ENCODE measurements at regions not wholly inside any gene's neighbourhood (a gene's known extent, or its start where the extent isn't known, plus 50 kb on each side); places are given as distances from the start of the nearest gene placed in this dataset.

DNA sequence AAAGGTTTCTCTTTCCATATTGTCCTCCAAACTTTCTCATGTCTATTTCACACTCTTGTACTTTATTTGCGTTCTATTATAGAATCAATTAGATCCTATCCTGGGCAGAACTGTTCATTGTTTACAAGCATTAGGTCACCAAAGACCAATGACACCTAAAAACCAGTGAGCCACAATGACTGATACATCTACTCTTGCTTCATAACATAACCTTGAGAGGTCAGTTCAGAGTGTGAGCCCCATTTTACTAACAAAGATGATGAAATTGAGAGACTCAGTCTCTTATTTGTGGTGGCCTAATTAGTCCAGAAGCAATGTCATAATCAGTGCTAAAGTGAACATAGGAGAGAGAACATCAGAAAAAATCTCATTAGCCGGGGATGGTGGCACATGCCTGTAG, 248.9 kb upstream of the RBBP8 start:
- no peak for DNase-seq (ENCODE audit: low spot score)

DNA sequence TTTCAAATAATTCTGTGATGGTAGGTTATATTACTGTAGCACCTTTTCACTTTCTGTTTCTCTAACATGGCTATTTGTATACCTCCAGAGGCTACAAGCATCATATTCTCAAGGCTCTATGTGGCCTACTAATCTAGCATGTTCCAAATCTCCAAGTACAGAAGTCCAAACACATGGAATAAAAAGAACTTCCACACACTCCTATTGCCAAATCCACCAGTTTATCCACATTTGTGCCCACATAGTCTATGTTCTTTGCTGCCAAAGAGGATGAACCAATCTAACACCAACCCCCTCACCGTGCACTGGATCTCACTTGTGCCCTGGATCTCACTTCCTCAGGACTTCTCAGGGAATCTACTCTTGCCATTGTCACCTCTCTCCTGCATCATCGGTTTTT, 247.3 kb upstream of the RBBP8 start:
- TF ChIP-seq, protein P1, sequence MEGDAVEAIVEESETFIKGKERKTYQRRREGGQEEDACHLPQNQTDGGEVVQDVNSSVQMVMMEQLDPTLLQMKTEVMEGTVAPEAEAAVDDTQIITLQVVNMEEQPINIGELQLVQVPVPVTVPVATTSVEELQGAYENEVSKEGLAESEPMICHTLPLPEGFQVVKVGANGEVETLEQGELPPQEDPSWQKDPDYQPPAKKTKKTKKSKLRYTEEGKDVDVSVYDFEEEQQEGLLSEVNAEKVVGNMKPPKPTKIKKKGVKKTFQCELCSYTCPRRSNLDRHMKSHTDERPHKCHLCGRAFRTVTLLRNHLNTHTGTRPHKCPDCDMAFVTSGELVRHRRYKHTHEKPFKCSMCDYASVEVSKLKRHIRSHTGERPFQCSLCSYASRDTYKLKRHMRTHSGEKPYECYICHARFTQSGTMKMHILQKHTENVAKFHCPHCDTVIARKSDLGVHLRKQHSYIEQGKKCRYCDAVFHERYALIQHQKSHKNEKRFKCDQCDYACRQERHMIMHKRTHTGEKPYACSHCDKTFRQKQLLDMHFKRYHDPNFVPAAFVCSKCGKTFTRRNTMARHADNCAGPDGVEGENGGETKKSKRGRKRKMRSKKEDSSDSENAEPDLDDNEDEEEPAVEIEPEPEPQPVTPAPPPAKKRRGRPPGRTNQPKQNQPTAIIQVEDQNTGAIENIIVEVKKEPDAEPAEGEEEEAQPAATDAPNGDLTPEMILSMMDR (IDR thresholded peaks at IDR 0.05), result no peak
- DNase-seq (ENCODE audit: low spot score), result no peak
- no peak overlapping the region for H3K4me3 ChIP-seq
- H3K27me3 ChIP-seq, result no peaks in the 10 kb centered on the region
- peaks cover 0 to 12% of the 10 kb centered on the region in 2 donors for H3K4me1 ChIP-seq
- no peaks in the 10 kb centered on the region for H3K36me3 ChIP-seq
- no peak overlapping the region for H3K27ac ChIP-seq
- no peaks in the 10 kb centered on the region for H3K9me3 ChIP-seq

More for the DNA sequence above, 248.9 kb upstream of the RBBP8 start:
- H3K9me3 ChIP-seq, result no peaks in the 10 kb centered on the region
- no peak overlapping the region for H3K4me3 ChIP-seq
- no peak overlapping the region for H3K27ac ChIP-seq
- no peaks in the 10 kb centered on the region for H3K36me3 ChIP-seq
- no peaks in the 10 kb centered on the region for H3K27me3 ChIP-seq
- H3K4me1 ChIP-seq, result peaks cover 0 to 12% of the 10 kb centered on the region in 2 donors
- TF ChIP-seq, protein P1 (IDR thresholded peaks at IDR 0.05), result no peak

DNA sequence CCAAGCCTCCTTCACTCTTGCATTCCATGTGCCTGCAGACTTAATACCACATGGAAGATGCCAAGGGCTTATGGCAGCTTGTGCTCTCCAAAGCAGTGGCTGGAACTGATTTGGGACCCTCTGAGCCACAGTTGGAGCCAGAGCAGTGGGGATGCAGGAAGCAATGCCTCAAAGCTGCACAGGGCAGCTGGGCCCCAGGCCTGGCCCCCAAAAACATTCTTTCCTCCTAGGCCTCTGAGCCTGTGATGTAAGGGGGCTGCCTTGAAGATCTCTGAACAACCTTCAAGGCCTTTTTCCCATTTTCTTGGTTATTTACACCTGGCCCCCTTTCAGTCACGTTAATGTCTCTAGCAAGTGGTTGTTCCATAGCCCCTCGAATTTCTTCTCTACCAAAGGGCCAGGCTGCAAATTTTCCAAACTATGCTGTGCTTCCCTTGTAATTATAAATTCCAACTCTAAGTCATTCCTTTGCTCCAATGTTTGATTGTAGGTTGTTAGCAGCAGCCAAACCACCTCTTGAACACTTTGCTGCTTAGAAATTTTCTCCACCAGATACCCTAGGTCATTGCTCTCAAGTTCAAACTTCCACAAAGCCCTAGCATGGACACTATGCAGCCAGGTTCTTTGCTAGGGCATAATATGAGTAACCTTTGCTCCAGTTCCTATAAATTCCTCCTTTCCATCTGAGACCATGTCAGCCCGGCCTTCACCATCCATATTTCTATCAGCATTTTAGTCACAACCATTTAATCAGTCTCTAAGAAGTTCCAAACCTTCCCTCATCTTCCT, 245.0 kb upstream of the RBBP8 start:
- TF ChIP-seq, protein P1 (IDR thresholded peaks at IDR 0.05), result no peak
- H3K4me1 ChIP-seq, result peaks cover 0 to 2% of the 10 kb centered on the region in 2 donors
- no peak for DNase-seq (ENCODE audit: low spot score)

DNA sequence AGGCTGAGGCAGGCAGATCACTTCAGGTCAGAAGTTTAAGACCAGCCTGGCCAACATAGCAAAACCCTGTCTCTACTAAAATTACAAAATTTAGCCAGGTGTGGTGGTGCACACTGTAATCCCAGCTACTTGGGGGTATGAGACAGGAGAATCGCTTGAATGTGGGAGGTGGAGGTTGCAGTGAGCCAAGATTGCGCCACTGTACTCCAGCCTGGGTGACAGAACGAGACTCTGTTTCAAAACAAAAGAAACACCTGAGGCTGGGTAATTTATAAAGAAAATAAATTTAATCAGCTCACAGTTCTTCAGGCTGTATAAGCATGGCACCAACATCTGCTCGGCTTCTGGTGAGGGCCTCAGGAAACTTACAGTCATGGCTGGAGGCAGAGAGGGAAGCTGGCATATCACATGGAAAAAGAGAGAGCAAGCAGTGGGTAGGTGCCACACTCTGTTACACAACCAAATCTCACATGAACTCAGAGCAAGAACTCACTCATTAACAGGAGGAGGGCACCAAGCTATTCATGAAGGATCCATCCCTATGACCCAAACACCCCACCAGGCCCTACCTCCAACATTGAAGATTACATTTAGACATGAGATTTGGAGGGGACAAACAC, 244.1 kb upstream of the RBBP8 start:
- Histone ChIP-seq H3K36me3 (no peaks in the 10 kb centered on the region), H3K27ac (no peak overlapping the region), H3K4me1 (no peaks in the 10 kb centered on the region), H3K9me3 (no peaks in the 10 kb centered on the region), H3K4me3 (no peak overlapping the region), H3K27me3 (no peaks in the 10 kb centered on the region)
- no peak for DNase-seq (ENCODE audit: low spot score)
- TF ChIP-seq, protein P1 (IDR thresholded peaks at IDR 0.05), result no peak

More for the DNA sequence above, 245.0 kb upstream of the RBBP8 start:
- Histone ChIP-seq H3K9me3 (no peaks in the 10 kb centered on the region), H3K27ac (no peak overlapping the region), H3K36me3 (no peaks in the 10 kb centered on the region), H3K4me3 (no peak overlapping the region), H3K27me3 (no peaks in the 10 kb centered on the region)

DNA sequence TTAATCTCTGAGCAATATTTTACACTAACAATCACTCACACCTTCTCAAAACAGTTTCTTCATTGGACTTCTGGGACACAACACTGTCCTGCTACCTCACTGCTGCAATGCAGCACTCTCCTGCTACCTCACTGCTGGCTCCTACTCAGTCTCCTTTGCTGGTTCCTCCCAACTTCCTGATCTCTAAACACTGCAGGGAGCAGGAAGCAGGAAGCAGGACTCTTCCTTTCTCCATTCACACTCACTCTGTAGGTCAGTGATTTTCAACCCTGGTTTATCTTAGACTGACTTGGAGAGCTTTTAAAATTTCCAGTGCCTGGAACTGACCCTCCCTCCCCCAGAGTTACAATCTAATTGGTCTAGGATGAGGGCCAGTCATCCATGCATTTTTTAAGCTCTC, 243.4 kb upstream of the RBBP8 start:
- no peaks in the 10 kb centered on the region for H3K9me3 ChIP-seq
- TF ChIP-seq, protein P1 (IDR thresholded peaks at IDR 0.05), result no peak

More for the DNA sequence above, 243.4 kb upstream of the RBBP8 start:
- H3K4me3 ChIP-seq, result no peak overlapping the region
- no peak overlapping the region for H3K27ac ChIP-seq
- DNase-seq (ENCODE audit: low spot score), result no peak
- H3K27me3 ChIP-seq, result no peaks in the 10 kb centered on the region
- H3K36me3 ChIP-seq, result no peaks in the 10 kb centered on the region
- no peaks in the 10 kb centered on the region for H3K4me1 ChIP-seq
